HG03097 (cell line): ENCODE measurements at regions not wholly inside any gene's neighbourhood (a gene's known extent, or its start where the extent isn't known, plus 50 kb on each side); places are given as distances from the start of the nearest gene placed in this dataset.

Source experiments
- ATAC-seq: cut with Tn5 transposase; IDR thresholded peaks from one replicate; pipeline ENCODE4 v1.9.1; 2021; ENCODE audit not compliant: unreplicated experiment, low FRiP score

DNA sequence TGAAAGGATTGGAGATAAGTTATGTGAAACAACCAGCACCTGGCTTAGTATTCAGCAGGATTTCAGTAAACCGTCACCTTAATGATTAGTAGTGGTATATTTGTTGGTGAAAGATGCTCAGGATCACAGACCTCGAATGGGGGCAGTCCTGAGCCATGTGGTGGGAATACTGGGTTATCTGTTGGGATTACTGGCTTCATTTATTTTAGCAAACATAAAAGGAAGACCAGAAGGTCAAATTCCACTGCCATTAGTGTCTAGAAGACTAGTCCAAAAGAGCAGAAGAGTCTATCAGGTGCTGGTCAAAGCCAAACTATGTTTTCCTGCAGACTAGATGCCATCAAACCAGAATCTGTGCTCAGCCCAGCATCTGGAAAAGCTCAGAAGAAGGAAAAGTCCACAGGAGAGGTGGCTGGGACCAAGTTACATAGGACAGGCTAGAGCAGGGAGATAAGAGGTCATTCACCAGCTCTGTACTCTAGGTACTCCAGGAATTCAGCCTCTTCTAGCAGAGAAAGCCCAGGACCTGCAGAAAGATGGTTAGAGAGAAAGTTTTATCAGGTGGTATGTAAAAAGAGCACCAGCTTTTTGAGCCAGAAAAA, 343.4 kb downstream of the PLPP3 start:
- no peak for ATAC-seq

DNA sequence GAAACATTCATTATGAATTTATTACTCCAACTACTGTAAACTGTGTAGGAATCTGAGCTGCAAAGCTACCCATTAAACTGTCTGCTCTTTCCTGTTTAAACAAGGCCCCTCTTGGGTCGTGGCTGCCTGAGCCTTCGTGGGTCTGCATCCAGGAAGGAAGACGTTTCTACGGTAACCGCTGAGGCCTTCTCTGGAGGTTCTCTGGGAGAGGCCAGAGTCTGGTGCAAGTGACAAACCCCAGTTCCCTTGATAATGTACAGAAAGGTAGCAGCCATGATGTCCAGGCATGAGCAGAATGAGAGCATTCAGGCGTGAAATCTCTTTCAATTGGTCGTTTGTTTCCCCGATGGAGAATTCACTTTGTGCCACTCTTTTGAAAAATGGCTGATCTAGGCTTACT, 350.2 kb downstream of the PLPP3 start:
- ATAC-seq: no peak

DNA sequence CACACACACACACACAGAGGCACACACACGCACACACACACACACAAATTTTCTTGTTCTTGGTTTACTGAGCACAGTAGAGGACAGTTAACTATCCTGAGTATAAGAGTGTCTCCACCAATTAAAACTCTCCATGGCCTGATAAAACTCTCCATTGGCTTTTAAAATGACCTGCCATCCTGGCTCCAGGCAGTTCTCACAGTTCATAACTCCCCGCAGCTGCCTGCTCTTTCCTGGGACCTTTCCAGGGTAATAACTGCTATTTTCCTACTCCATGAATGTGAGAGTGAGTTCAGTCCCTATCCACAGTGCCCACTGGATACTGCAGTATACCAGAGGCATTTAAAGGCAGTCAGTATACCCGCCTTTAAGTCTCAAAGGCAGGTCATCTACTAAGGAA, 351.5 kb downstream of the PLPP3 start:
- no peak for ATAC-seq

DNA sequence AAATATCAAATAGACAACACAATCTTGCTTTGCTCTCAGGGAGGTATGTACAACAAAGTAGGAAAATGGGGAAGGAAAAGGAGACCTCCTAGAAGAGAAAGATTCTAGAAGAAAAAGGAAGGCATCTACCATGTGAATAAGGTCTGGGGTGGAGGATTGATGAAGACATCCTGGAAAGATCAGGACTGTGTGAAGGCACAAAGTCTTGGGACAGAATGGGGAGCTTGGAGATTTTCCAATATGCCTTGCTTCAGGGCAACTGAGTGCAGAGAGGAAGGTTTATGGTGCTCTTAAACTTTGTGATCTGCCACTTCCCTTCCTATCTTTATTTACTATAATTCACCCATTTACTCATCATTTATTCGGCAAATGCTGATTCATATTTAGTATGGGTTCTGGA, 352.0 kb downstream of the PLPP3 start:
- no peak for ATAC-seq

DNA sequence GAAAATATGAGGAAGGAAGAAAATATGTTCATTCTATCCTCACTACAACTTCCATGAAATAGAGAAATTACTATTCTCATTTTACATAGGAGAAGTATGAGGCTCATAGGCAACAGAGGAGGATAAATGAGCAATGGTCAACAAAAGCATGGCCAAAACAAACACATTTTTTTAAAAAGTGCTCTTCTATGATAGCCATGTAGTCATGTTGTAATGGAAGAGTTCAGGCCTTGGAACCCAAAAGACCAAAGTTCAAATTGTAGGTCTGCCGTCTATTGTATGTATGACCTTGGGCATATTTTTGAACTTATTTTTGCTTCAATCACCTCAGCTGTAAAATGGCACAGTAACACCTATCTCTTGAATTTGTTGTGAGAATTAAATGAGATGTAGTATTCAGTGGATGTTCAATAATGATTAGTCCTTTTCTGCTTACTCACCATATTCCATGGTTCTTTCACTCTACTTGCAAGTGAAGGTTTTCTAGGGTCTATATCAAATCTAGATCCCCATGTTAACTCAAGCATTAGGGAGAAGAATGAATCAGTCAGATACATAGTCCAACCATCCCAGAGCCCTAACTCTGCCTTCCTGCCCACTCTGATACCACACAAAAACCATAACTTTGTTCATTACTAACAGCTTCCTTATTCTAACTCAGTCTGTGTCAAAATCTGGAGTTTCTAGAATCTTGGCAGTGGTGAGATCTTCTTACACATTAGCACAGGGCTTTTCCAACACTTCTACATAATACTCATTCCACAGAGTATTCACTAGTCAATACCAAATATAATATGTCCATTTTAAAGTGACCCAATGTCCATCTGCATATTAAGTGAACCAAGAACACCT, 353.2 kb downstream of the PLPP3 start:
- ATAC-seq: no peak

DNA sequence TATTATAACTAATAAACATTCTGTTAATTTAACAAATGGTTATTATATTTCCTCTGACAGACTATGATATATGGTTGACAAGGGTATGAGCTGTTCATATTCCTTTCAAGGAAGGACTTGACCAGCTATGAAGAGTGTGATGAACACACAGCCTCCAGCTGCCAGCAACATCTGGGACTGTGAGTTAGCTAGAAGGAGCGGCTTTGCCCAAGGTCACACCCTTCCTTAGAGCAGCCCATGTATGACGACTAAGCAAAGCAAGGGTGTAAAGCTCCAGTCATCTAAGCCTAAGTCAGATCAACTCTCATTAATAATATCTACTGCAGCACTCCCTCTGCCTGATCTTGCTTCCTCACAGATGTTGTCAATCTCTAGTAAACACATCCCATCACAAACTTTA, 355.4 kb downstream of the PLPP3 start:
- no peak for ATAC-seq

DNA sequence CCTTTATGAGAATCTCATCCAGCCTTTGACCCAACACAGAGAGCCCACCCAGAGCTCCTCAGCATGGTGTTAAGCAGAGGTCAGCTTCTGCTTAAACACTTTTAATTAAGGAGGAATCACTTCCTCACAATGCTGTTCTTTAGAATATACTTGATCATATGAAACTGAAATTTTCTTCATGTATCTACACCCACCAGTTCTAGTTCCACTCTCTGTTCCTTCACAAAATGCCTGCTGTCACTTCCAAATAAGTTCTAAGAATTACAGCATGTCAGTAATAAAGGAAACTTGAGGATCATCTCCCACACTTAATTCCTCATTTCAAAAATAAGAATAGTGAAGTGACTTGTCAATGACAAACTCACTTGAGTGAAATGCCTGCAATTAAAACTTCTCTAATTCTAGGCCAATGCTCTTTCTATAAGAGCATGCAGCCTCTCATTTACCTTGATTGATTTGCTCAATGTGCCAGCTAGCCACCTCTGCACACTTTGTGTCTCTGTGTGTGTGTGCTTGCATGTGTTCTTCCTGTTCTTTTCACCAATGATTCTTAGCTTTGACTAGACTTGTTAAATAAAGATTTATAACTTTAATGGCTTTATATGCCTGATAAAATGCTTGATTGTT, 356.3 kb downstream of the PLPP3 start:
- no peak for ATAC-seq

DNA sequence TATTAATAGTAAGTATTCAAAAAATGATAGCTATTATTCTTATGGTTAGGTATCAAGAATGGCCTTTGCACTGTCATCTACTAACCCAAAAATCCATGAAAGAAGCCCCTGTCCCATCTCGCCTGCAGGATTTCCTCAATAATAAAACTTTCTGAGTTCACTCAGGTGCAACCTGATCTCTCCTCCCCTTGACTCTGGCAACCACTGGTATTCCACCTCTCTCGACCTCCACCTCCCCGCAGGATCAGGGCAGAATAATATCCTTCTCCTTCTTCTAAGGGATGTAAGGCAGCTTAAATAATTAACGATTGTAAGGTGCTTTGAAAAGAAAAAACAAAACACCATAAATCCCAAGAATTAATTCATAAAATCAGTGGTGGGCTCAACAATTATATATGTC, 359.3 kb downstream of the PLPP3 start:
- ATAC-seq: no peak

DNA sequence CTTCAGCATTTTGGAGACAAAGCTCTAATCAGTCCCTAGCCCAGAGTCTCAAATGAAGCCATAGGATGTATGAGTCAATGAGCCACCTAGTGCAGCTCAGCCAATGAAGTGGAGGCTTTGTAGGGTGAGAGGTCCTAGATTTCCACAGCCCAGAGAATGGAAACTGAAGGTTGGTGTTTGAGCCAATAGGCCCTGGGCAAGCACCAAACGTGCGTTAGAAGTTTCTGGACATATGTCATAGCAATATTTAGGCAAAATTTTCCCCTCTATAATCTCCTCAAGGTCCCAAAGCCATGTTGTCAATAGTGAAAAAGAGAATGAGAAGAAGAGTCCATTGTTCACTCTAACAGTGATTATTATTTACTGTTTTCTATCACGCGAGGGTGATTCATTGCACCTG, 361.3 kb downstream of the PLPP3 start:
- ATAC-seq: no peak

DNA sequence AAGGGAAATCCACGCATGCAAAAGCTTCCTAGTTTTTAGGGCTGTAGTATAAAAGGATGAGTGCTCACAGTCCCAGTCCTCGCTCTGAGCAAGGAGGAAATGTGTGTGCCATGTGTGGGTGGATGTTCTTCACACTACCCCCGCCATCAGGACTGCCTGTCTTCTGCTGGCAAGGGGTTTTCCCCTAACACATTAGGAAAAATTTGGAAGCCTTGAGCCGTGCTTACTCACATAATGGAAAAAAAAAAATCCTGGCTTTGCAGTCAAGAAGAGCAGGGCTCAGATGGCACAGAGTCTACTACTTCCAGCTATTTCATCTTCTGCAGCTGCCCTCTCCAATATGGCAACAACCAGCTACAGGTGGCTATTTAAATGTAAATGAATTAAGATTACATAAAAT, 363.1 kb downstream of the PLPP3 start:
- ATAC-seq: no peak

DNA sequence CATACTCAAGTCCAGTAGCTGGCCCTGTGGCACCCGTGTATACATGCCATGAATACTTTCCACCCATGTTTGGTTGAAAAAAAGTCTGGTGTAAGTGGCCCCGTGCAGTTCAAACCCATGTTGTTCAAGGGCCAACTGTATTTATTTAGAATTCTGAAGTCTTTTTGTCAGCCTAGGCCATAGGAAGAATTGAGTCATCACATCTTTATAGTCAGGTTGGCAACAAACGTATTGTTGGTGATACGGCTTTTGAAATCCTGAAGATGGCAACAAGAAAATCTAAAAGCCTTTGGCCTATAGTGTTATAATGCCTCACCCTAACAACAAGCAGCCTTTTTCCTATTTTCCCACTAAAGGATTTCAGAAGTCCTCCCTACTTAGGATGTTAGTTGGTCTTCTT, 363.6 kb downstream of the PLPP3 start:
- no peak for ATAC-seq

DNA sequence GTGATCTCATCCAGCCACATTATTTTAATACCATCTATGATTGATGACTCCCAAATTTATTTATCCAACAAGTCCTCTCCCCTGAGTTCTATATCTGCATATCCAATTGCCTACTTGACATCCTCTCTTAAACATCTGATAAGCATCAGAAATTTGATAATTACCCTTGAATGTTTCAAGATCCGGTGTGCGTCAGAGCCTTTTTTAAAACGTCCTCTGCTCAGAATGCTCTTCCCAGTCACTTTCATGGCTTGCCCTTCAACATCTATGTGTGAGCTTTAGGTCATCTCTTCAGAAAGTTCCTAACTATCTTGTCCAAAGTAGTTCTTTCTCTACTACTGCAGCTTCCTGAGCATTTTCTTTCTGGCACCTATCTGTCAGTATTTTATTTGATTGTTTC, 364.3 kb downstream of the PLPP3 start:
- ATAC-seq: no peak

DNA sequence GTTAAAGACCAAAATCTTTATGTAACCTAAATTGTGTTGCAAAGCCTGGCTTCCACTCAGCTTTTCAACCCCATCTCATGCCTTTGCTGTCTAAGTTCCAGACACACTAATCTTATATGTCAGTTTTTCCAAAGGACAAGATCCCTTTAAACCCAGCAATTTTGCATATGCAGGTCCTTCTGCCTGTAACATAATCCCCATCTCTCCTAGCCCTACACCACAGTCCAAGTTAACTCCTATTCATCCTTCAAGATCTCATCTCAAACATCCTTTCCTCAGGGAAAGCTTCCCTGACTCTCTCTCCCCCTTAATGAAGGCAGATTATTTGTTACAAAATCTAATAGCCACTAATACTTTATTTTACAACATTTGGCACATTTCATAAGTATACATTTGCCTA, 366.3 kb downstream of the PLPP3 start:
- no peak for ATAC-seq

DNA sequence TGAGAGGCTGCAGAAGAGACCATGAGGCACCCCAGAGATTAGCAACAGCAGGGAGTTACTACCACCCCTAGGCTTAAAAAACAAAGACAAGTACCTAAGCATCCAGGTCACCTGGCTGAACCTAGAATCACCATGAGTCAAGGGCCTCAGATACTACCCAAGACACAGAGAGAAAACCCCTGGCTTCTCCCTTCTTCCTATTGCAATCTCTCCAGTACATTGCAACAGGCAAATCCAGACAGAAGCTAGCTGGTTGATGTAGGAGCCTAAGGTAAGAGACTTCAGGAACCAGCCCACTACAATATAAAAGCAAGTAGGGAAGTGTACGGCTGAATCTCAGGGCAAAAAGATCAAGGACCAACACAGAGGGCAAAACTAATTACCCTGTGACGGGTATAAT, 367.2 kb downstream of the PLPP3 start:
- no peak for ATAC-seq

DNA sequence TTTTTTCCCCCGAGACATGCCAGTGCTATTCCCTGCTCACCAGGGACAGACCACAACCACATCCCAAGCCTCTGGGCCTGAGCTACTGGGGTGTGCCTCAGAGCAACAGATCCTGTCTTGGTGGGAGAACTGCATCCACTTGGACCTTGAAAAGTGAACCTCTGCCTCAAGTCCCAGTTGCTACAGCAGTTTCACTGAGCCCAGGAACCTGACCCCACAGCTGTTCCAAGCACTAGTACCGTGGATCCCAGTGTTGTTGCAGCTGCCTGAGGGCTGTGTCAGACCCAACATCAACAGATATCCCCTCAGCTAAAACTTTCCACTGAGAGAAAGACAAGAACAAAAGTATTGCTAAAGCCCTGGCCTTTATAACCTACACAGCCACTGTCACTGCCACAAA, 373.0 kb downstream of the PLPP3 start:
- no peak for ATAC-seq

DNA sequence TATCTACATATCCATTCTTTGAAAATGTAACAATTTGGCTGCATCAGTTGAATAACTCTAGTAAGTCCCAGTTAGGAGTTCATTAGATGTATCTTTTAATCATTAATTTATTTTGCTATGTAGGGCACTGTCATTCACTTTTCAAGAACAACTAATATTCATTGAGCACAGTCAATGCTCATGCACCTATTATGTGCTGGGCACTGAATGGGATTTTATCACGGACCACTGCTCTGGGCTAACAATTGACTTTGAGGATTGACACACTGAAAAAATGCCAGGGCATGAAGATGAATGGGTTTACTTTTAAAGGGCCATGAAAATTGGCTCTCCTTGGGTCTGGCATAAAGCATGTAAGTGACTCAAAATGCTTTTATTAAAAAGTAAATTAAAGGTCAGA, 375.2 kb downstream of the PLPP3 start:
- no peak for ATAC-seq

DNA sequence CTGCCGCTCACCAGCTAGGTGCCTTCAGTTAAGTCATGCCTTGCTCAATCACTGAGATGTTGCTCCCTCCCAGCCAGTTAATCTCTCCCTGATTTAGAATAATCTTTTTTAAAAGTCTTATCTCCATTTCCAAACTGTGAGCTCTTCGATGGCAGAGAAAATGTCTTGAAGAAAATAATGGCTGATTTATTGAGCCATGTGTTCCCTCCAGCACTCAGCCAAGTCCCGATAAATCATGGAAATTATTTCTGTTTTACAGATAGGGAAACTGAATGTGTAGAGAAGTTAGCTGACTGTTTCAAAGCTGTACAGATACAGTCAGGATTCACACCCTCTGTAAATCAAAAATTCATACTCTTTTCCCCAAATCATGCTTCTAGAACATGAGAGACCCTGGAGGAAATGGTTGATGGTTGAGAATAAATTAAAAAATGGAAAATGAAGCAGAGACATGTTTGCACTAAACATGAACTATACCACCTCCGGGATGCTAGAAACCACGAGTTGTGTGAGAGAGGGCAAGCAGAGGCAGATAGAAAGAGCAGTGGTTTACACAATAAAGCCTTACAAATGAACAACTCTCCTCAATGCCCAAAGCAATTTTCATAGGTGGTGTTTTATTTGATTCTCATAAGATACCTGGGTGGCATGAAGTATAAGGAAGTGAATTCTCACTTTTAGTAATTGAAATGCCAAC, 376.4 kb downstream of the PLPP3 start:
- no peak for ATAC-seq

DNA sequence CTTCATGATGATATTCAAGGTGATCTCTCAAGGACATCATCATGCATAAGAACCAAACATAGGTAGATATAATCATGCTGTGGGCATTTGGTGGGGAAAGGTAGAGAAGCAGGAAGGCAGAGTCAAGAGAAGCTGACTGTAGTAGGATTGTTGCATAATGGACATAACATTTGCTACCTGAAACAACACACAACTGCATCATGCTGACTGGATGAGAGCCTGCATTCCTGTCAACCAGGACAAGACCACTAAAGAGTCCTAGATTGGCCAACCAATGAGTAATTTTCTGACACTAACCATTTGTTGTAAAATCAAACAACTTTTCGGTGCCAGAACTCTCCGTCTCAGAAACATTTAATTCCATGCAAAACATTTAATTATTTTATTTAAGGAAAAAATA, 377.2 kb downstream of the PLPP3 start:
- ATAC-seq: no peak

DNA sequence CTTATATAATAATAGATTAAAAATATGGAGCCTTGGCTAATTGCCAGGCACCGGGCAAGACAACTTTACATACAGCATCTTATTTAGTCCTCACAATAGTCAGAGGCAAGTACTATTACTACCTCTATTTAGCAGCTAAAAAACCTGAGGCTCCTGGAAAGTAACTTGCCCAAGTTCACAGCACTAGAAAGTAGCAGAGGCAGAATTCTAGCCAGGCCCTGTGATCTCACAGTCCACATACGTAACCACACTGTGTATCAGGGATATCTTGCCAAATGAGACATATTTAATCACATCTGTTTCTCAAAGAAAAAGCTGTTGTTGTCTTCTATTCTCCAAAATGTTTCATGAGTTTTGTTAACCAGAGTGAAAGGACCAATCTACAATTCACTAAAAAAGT, 378.5 kb downstream of the PLPP3 start:
- ATAC-seq: no peak

DNA sequence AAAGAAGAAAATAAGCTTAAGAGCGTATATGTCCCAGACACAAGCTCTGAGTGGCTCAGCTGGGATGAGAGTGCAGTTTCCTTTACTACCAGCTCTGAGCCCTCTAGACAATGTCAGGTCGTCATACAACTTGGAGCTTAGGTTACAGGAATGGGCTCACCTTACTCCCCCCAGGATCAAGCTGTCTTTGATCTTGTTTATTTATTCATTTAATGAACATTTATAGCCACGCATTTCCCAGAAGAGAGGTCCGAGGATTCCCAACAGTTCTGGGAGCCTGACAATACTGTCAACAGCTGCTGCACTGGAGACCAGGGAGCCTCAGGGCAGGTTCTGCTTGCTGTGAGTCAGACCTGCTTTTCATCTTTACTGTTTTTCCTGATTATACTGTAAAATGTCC, 378.9 kb downstream of the PLPP3 start:
- no peak for ATAC-seq

DNA sequence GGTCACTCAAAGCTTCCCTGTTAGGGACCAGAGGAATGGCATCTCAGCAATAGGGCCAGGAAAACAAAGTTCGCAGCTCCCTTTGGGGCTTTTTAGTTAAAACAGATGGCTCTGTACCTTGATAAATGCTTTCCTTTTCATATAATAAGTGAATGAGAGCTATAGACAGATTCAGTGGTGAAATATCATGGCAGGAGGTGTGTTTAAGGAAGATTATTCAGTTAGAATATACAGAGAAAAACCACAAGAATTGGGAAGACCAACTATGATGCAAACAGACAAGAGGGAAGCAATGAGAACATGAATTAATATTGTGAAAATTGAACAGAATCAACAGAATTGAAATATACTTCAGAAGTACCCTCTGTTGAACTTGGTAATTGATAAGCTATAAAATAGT, 379.4 kb downstream of the PLPP3 start:
- no peak for ATAC-seq
